Fibroblast of mammary gland (primary cell): ENCODE measurements at regions not wholly inside any gene's neighbourhood (a gene's known extent, or its start where the extent isn't known, plus 50 kb on each side); places are given as distances from the start of the nearest gene placed in this dataset.

Source experiments
- DNase-seq: peaks from one replicate; pipeline ENCODE4 v3.0.0-alpha.2; 2010; ENCODE audit warnings: low read depth
- H3K4me3 ChIP-seq: 2 replicates; pipeline ENCODE4 v1.5.1; 2011; ENCODE audit warnings: low read depth, mild to moderate bottlenecking, low read length, moderate library complexity; ENCODE audit not compliant: control insufficient read depth
- CTCF ChIP-seq: conservative IDR thresholded peaks from 2 replicates; pipeline ENCODE4 v1.5.1; 2011; ENCODE audit warnings: low read depth, low read length, inconsistent platforms; ENCODE audit not compliant: control insufficient read depth, insufficient read depth

GRCh38 chr5:162624110-162624509 is 556.5 kb downstream of the GABRG2 start:
- no peak for TF ChIP-seq CTCF
- DNase-seq, result no peak

GRCh38 chr5:162637481-162637880 is 569.9 kb downstream of the GABRG2 start:
- DNase-seq, result no peak
- TF ChIP-seq CTCF, result no peak
- no peak overlapping the region for H3K4me3 ChIP-seq

More at GRCh38 chr5:162624110-162624509, 556.5 kb downstream of the GABRG2 start:
- no peak overlapping the region for H3K4me3 ChIP-seq

- H3K4me3 ChIP-seq, result no peak overlapping the region
- no peak for TF ChIP-seq CTCF
- no peak for DNase-seq
These were observed 571.3 kb downstream of the GABRG2 start for GRCh38 chr5:162638849-162639248.

GRCh38 chr5:162641142-162641813 is 573.7 kb downstream of the GABRG2 start:
- TF ChIP-seq CTCF, result no peak
- DNase-seq, result no peak
- no peak overlapping the region for H3K4me3 ChIP-seq

- TF ChIP-seq CTCF, result no peak
- DNase-seq, result no peak
- no peak overlapping the region for H3K4me3 ChIP-seq
These were observed 587.3 kb downstream of the GABRG2 start for GRCh38 chr5:162654661-162655405.

GRCh38 chr5:162657076-162657475 is 589.5 kb downstream of the GABRG2 start:
- TF ChIP-seq CTCF, result no peak
- H3K4me3 ChIP-seq, result no peak overlapping the region
- DNase-seq, result no peak
